HG03159 (cell line): ENCODE measurements at regions not wholly inside any gene's neighbourhood (a gene's known extent, or its start where the extent isn't known, plus 50 kb on each side); places are given as distances from the start of the nearest gene placed in this dataset.

Source experiments
- ATAC-seq: cut with Tn5 transposase; IDR thresholded peaks from one replicate; pipeline ENCODE4 v1.9.1; 2021; ENCODE audit warnings: mild to moderate bottlenecking, moderate library complexity; ENCODE audit not compliant: unreplicated experiment

- no peak for ATAC-seq
Observed at GRCh38 chr14:98855926-98856715, 415.9 kb downstream of the BCL11B start.

GRCh38 chr14:98858158-98858557, 413.8 kb downstream of the BCL11B start:
- no peak for ATAC-seq

GRCh38 chr14:98858561-98858960, 413.4 kb downstream of the BCL11B start:
- ATAC-seq, result no peak

- no peak for ATAC-seq
Observed at GRCh38 chr14:98859301-98859700, 412.7 kb downstream of the BCL11B start.

- ATAC-seq, result no peak
Observed at GRCh38 chr14:98864211-98864610, 407.8 kb downstream of the BCL11B start.

GRCh38 chr14:98867146-98867545, 404.9 kb downstream of the BCL11B start:
- ATAC-seq, result no peak

GRCh38 chr14:98867726-98868125, 404.3 kb downstream of the BCL11B start:
- no peak for ATAC-seq

GRCh38 chr14:98868866-98869265, 403.1 kb downstream of the BCL11B start:
- no peak for ATAC-seq

GRCh38 chr14:98871796-98872195, 400.2 kb downstream of the BCL11B start:
- ATAC-seq, result no peak

- ATAC-seq, result no peak
Observed at GRCh38 chr14:98877065-98877464, 394.9 kb downstream of the BCL11B start.

- no peak for ATAC-seq
Observed at GRCh38 chr14:98878282-98878681, 393.7 kb downstream of the BCL11B start.

GRCh38 chr14:98886982-98887381, 385.0 kb downstream of the BCL11B start:
- ATAC-seq, result no peak

GRCh38 chr14:98888281-98888680, 383.7 kb downstream of the BCL11B start:
- ATAC-seq, result no peak

GRCh38 chr14:98888927-98889835, 382.8 kb downstream of the BCL11B start:
- ATAC-seq, result no peak

- no peak for ATAC-seq
Observed at GRCh38 chr14:98889836-98890185, 382.2 kb downstream of the BCL11B start.

- no peak for ATAC-seq
Observed at GRCh38 chr14:98890556-98891340, 381.2 kb downstream of the BCL11B start.

- no peak for ATAC-seq
Observed at GRCh38 chr14:98893675-98894074, 378.3 kb downstream of the BCL11B start.

- ATAC-seq, result no peak
Observed at GRCh38 chr14:98894600-98894999, 377.4 kb downstream of the BCL11B start.

- no peak for ATAC-seq
Observed at GRCh38 chr14:98896449-98896848, 375.5 kb downstream of the BCL11B start.

GRCh38 chr14:98897605-98898309, 374.2 kb downstream of the BCL11B start:
- ATAC-seq, result no peak

GRCh38 chr14:98899441-98899840, 372.6 kb downstream of the BCL11B start:
- ATAC-seq, result no peak
